GM04503 (cell line): ENCODE measurements at regions not wholly inside any gene's neighbourhood (a gene's known extent, or its start where the extent isn't known, plus 50 kb on each side); places are given as distances from the start of the nearest gene placed in this dataset.
A peak's percentile ranks its signal among the peaks of the same experiment; 100 is the strongest.

Experiments used
- DNase-seq: peaks from one replicate; pipeline ENCODE4 v3.0.0-alpha.2; 2012; ENCODE audit warnings: low read depth

- DNase-seq = no peak
Measured at GRCh38 chr22:44554411-44554810, 56.4 kb upstream of the RTL6 start.

- peak; percentile 91 for DNase-seq
Measured at GRCh38 chr22:44550711-44551491, 52.9 kb upstream of the RTL6 start.

- DNase-seq = no peak
Measured at GRCh38 chr22:44549701-44550100, 51.7 kb upstream of the RTL6 start.

GRCh38 chr22:44548981-44549380 lies 50.9 kb upstream of the RTL6 start:
- DNase-seq = no peak
